Suppressor macrophage treated with lipopolysaccharide for 1 hour (primary cell): ENCODE measurements at regions not wholly inside any gene's neighbourhood (a gene's known extent, or its start where the extent isn't known, plus 50 kb on each side); places are given as distances from the start of the nearest gene placed in this dataset.

ENCODE experiments used
- DNase-seq, 3 donors: peaks; one replicate each; pipeline ENCODE4 v3.0.0-alpha.2; 2020 to 2022

GRCh38 chr5:37900692-37901091, 60.9 kb upstream of the GDNF start:
- no peak for DNase-seq

GRCh38 chr5:37899037-37899436, 59.2 kb upstream of the GDNF start:
- DNase-seq: no peak

- no peak for DNase-seq
Measured at GRCh38 chr5:37896159-37896558, 56.3 kb upstream of the GDNF start.

GRCh38 chr5:37893434-37894134, 53.7 kb upstream of the GDNF start:
- no peak for DNase-seq

- no peak for DNase-seq
Measured at GRCh38 chr5:37892586-37892985, 52.7 kb upstream of the GDNF start.

- DNase-seq: no peak
Measured at GRCh38 chr5:37891832-37892231, 52.0 kb upstream of the GDNF start.

GRCh38 chr5:37889612-37890317, 49.9 kb upstream of the GDNF start:
- DNase-seq: peak in 1 of 3 donors; percentile 24
